GM18873 (cell line): ENCODE measurements at regions not wholly inside any gene's neighbourhood (a gene's known extent, or its start where the extent isn't known, plus 50 kb on each side); places are given as distances from the start of the nearest gene placed in this dataset.

ENCODE experiments used
- ATAC-seq: cut with Tn5 transposase; IDR thresholded peaks from one replicate; pipeline ENCODE4 v1.9.1; 2021; ENCODE audit warnings: mild to moderate bottlenecking, moderate library complexity, moderate number of reproducible peaks; ENCODE audit not compliant: unreplicated experiment, low FRiP score

GRCh38 chr5:5542654-5543053 lies 120.2 kb downstream of the ICE1 start:
- ATAC-seq: no peak

GRCh38 chr5:5540065-5540464 lies 117.6 kb downstream of the ICE1 start:
- no peak for ATAC-seq
